ENCODE measurements at regions not wholly inside any gene's neighbourhood (a gene's known extent, or its start where the extent isn't known, plus 50 kb on each side); places are given as distances from the start of the nearest gene placed in this dataset.

DNA sequence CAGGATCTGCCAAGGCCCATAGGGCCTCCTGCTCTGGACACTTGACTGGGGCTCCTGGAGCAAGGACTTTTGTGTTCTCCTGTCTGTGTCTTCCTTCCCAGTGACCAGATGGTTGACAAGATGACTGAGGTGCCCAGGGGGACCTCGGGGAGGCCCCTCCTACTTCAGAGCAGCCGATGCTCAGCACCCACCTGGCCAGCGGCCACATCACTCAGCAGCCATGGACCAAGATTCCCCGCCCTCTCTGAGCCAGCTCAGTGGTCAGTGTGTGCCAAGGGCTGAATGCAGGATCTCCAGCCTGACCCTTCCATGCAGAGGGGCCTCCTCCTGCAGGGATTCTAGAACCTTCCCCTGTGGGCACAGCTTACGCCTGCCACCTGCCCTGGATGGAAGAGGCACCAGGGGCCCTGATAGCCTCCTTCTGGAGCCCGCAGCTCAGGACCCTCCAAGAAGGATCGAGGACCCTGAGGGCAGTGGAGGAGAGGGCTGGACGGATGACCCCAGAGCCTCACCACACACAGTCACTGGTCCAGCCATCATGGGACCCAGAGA, 87.4 kb upstream of the GPC1 start:
- no peak for DNase-seq (ENCODE audit: extremely low spot score)
- TF ChIP-seq HDGF (IDR thresholded peaks at IDR 0.05; ENCODE audit: borderline replicate concordance) = no peak
- TF ChIP-seq CTBP1 (IDR thresholded peaks at IDR 0.05; ENCODE audit: borderline replicate concordance) = no peak
- no peak for TF ChIP-seq FOXA1 (IDR thresholded peaks at IDR 0.05)
- TF ChIP-seq BHLHE40 (IDR thresholded peaks at IDR 0.05; ENCODE audit: borderline replicate concordance) = no peak
- no peak for TF ChIP-seq ZNF384 (IDR thresholded peaks at IDR 0.05)
- TF ChIP-seq PKNOX1 (IDR thresholded peaks at IDR 0.05) = no peak
- no peak for TF ChIP-seq SP1 (IDR thresholded peaks at IDR 0.05)
- TF ChIP-seq SUZ12 (IDR thresholded peaks at IDR 0.05) = no peak
- no peak for TF ChIP-seq LEF1 (IDR thresholded peaks at IDR 0.05; ENCODE audit: borderline replicate concordance)
- no peak for TF ChIP-seq FOXK2 (IDR thresholded peaks at IDR 0.05)
- TF ChIP-seq FOXM1 (IDR thresholded peaks at IDR 0.05; ENCODE audit: borderline replicate concordance) = no peak
- no peak for TF ChIP-seq TARDBP (IDR thresholded peaks at IDR 0.05)
- TF ChIP-seq ELF4 (IDR thresholded peaks at IDR 0.05) = no peak
- no peak for TF ChIP-seq L3MBTL2 (conservative IDR thresholded peaks at IDR 0.05)
- TF ChIP-seq NFRKB (IDR thresholded peaks at IDR 0.05) = no peak
- TF ChIP-seq ARNT (IDR thresholded peaks at IDR 0.05) = no peak
- POLR2A ChIA-PET = no interaction called here
- CTCF ChIA-PET = no interaction called here

DNA sequence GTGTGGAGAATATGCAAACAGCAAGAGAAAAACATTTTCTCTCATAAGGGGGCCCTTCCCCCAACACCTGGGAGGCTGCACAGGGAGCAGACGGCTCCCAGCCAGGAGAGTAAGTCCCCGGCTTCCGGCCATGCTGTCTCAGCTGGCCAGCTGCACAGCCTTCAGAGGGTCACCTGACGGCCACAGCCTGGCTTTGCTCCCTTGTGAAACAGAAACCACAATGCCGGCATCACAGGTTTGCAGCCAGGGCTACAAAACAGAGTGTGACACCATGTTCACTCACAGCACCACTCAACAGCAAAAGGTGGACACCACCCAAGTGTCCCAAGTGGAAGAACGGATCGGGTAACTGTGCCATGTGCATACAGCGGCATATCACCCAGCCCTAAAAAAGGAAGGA, 86.9 kb upstream of the GPC1 start:
- DNase-seq (ENCODE audit: extremely low spot score) = no peak
- CTCF ChIA-PET = no interaction called here
- POLR2A ChIA-PET = no interaction called here

DNA sequence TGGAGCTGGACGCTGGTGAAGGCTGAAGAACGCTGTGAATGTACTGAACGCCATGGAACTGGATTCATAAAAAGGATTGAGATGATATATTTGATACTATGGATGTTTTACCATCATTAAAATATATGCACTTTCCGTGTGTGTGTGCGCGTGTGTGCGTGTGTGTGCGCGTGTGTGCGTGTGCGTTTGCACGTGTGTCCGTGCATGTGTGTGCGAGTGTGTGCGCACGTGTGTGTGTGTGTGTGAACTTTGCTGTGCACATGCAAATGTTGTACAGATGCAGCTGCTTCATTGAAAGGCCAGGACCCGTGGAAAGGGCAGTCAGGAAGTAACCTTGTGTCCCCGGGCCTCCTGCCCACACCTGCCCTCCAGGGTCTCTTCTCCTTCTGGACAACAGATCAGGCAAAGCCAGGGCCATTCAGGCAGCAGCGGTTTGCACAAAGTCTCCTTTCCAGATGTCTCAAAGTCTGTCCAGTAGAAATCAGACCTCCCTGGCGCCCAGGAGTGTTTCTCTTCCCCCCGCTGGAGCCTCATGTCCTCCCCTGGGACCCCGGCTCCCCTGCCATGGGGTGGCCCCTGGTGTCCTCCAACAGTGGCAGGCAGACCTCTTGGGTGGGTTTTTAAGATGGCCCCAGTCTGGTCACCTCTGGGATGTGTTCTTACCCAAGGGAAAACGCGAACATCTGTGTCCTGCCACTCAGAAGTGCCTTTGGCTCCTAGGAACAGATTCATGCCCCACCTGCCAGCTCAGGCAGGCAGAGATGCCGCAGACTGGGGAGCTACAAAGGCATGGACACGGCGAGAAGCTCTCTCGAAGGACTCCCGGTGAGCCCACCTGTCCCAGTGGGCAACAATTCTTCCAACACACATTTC, 86.1 kb upstream of the GPC1 start:
- CTCF ChIA-PET = no interaction called here
- POLR2A ChIA-PET = no interaction called here
- no peak for DNase-seq (ENCODE audit: extremely low spot score)
- TF ChIP-seq NFRKB (IDR thresholded peaks at IDR 0.05) (no peak), BHLHE40 (IDR thresholded peaks at IDR 0.05; ENCODE audit: borderline replicate concordance) (no peak), FOXA1 (IDR thresholded peaks at IDR 0.05) (no peak), LEF1 (IDR thresholded peaks at IDR 0.05; ENCODE audit: borderline replicate concordance) (no peak)

More for the DNA sequence above, 86.9 kb upstream of the GPC1 start:
- no peak for TF ChIP-seq L3MBTL2 (conservative IDR thresholded peaks at IDR 0.05)
- no peak for TF ChIP-seq TARDBP (IDR thresholded peaks at IDR 0.05)
- no peak for TF ChIP-seq ARNT (IDR thresholded peaks at IDR 0.05)
- TF ChIP-seq HDGF (IDR thresholded peaks at IDR 0.05; ENCODE audit: borderline replicate concordance) = no peak
- no peak for TF ChIP-seq PKNOX1 (IDR thresholded peaks at IDR 0.05)
- no peak for TF ChIP-seq CTBP1 (IDR thresholded peaks at IDR 0.05; ENCODE audit: borderline replicate concordance)
- no peak for TF ChIP-seq ZNF384 (IDR thresholded peaks at IDR 0.05)
- no peak for TF ChIP-seq NFRKB (IDR thresholded peaks at IDR 0.05)
- TF ChIP-seq FOXK2 (IDR thresholded peaks at IDR 0.05) = no peak
- no peak for TF ChIP-seq FOXM1 (IDR thresholded peaks at IDR 0.05; ENCODE audit: borderline replicate concordance)
- no peak for TF ChIP-seq SP1 (IDR thresholded peaks at IDR 0.05)
- TF ChIP-seq LEF1 (IDR thresholded peaks at IDR 0.05; ENCODE audit: borderline replicate concordance) = no peak
- no peak for TF ChIP-seq BHLHE40 (IDR thresholded peaks at IDR 0.05; ENCODE audit: borderline replicate concordance)
- no peak for TF ChIP-seq SUZ12 (IDR thresholded peaks at IDR 0.05)
- no peak for TF ChIP-seq FOXA1 (IDR thresholded peaks at IDR 0.05)
- no peak for TF ChIP-seq ELF4 (IDR thresholded peaks at IDR 0.05)

GRCh38 chr2:240350006-240350355, 85.5 kb upstream of the GPC1 start:
- no peak for DNase-seq (ENCODE audit: extremely low spot score)
- ChIA-PET POLR2A (no interaction called here), CTCF (no interaction called here)
- TF ChIP-seq PKNOX1 (IDR thresholded peaks at IDR 0.05) (no peak), ZNF384 (IDR thresholded peaks at IDR 0.05) (no peak), SUZ12 (IDR thresholded peaks at IDR 0.05) (no peak), SP1 (IDR thresholded peaks at IDR 0.05) (no peak), BHLHE40 (IDR thresholded peaks at IDR 0.05; ENCODE audit: borderline replicate concordance) (no peak), FOXA1 (IDR thresholded peaks at IDR 0.05) (no peak), ARNT (IDR thresholded peaks at IDR 0.05) (no peak), LEF1 (IDR thresholded peaks at IDR 0.05; ENCODE audit: borderline replicate concordance) (no peak), NFRKB (IDR thresholded peaks at IDR 0.05) (no peak), HDGF (IDR thresholded peaks at IDR 0.05; ENCODE audit: borderline replicate concordance) (no peak), ELF4 (IDR thresholded peaks at IDR 0.05) (no peak), CTBP1 (IDR thresholded peaks at IDR 0.05; ENCODE audit: borderline replicate concordance) (no peak), FOXK2 (IDR thresholded peaks at IDR 0.05) (no peak), TARDBP (IDR thresholded peaks at IDR 0.05) (no peak), L3MBTL2 (conservative IDR thresholded peaks at IDR 0.05) (no peak), FOXM1 (IDR thresholded peaks at IDR 0.05; ENCODE audit: borderline replicate concordance) (no peak)

DNA sequence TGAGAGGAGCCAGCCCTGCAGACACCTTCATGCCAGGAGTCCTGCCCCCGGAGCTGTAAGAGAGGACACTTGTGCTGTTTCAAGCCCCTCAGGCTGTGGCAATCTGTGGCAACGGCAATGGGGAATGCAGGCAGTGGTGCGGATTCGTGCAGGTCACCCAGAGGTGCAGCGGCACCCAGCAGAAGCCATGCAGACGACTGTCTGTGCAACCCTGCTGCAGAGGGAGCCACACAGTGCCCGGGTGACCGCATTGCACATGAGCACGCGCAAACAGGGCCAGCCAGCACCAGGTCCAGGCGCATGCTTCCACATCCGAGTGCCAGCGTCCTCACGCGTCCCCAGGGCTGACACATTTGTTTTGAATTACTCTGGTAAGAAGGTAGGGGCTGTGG, 84.8 kb upstream of the GPC1 start:
- CTCF ChIA-PET = no interaction called here
- no peak for DNase-seq (ENCODE audit: extremely low spot score)
- POLR2A ChIA-PET = no interaction called here
- no peak for TF ChIP-seq ELF4 (IDR thresholded peaks at IDR 0.05)
- TF ChIP-seq BHLHE40 (IDR thresholded peaks at IDR 0.05; ENCODE audit: borderline replicate concordance) = no peak
- TF ChIP-seq L3MBTL2 (conservative IDR thresholded peaks at IDR 0.05) = no peak
- no peak for TF ChIP-seq PKNOX1 (IDR thresholded peaks at IDR 0.05)
- TF ChIP-seq TARDBP (IDR thresholded peaks at IDR 0.05) = no peak
- no peak for TF ChIP-seq ZNF384 (IDR thresholded peaks at IDR 0.05)
- TF ChIP-seq FOXA1 (IDR thresholded peaks at IDR 0.05) = no peak
- TF ChIP-seq HDGF (IDR thresholded peaks at IDR 0.05; ENCODE audit: borderline replicate concordance) = no peak
- TF ChIP-seq SUZ12 (IDR thresholded peaks at IDR 0.05) = no peak
